ENCODE measurements at regions not wholly inside any gene's neighbourhood (a gene's known extent, or its start where the extent isn't known, plus 50 kb on each side); places are given as distances from the start of the nearest gene placed in this dataset.

GRCh38 chr4:3865986-3866812 is 100.0 kb downstream of the ADRA2C start:
- no peak overlapping the region for H3K4me3 ChIP-seq (ENCODE audit: control insufficient read depth, low read depth, low read length)
- TF ChIP-seq CTCF (IDR thresholded peaks at IDR 0.05; ENCODE audit: control insufficient read depth, insufficient read depth, low read depth, low read length, missing control alignments): no peak
- no peak for DNase-seq (ENCODE audit: low read depth)

DNA sequence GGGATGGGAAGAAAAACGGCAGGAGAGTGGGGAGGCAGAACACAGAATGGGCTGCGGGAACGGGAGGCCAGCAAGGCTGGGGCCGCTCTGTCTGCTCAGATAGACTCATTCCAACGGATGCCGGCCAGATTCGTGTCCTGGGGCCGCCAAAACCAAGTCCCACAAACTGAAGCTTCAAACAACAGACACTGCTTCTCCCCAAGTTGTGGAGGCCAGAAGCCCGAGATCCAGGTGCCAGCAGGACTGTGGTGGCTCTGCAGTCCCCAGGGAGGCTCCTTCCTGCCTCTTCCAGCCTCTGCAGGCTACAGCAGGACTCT is 100.6 kb downstream of the ADRA2C start:
- no peak overlapping the region for H3K4me3 ChIP-seq (ENCODE audit: control insufficient read depth, low read depth, low read length)
- no peak for DNase-seq (ENCODE audit: low read depth)
- TF ChIP-seq CTCF (IDR thresholded peaks at IDR 0.05; ENCODE audit: control insufficient read depth, insufficient read depth, low read depth, low read length, missing control alignments): no peak

DNA sequence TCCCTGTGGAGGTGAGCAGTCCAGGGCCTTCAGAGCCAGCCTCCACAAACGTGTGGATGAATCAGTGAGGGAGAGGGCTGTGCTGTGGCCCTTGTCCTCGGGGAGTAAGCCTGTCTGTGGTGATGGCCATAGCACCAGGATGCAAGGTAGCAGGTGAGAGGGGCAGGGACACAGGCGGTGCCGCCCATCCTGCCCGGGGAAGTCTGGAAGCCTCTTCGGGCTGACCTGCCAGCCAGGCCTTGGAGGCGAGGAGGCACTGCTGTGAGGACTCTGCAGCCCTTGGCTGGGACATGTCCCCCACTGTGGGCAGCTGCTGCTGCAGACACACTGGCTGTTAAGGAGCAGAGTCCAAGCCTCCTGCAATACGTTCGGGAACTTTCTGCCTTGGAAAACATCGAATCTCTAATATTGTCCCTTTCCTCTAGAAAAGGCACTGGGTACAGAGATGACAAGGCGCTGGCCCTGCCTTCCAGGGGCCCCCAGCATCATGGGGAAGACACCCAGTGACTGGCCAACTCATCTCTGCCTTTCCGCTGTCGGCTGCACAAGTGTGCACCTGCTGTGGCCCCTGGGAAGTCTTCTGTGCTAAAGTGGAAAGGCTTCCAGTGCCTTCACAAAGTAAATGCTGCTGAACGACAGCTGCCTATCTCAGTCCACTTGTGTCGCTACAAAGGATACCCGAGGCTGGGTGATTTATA is 101.4 kb downstream of the ADRA2C start:
- DNase-seq (ENCODE audit: low read depth): no peak
- H3K4me3 ChIP-seq (ENCODE audit: control insufficient read depth, low read depth, low read length): no peak overlapping the region
- no peak for TF ChIP-seq CTCF (IDR thresholded peaks at IDR 0.05; ENCODE audit: control insufficient read depth, insufficient read depth, low read depth, low read length, missing control alignments)

GRCh38 chr4:3868211-3869173 is 102.3 kb downstream of the ADRA2C start:
- TF ChIP-seq CTCF (IDR thresholded peaks at IDR 0.05; ENCODE audit: control insufficient read depth, insufficient read depth, low read depth, low read length, missing control alignments): no peak
- DNase-seq (ENCODE audit: low read depth): no peak
- H3K4me3 ChIP-seq (ENCODE audit: control insufficient read depth, low read depth, low read length): no peak overlapping the region

DNA sequence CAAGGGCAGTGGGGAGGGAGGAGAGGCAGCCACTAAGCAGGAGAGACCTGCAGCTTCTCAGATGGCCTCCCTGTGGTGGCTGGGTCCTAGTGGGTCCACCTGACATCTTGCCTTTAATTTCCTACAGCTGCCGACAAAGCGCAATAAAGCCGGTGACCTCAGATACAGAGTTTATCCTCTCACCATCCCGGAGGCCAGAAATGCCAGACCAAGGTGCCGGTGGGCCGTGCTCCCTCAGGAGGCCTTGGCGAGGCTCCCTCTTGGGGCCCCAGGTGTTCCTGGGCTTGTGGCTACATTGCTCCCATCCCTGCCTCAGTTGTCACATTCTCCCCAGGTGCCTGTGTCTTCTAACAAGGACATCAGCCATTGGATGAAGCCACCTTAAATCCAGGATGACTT is 103.0 kb downstream of the ADRA2C start:
- H3K4me3 ChIP-seq (ENCODE audit: control insufficient read depth, low read depth, low read length): no peak overlapping the region
- no peak for DNase-seq (ENCODE audit: low read depth)
- TF ChIP-seq CTCF (IDR thresholded peaks at IDR 0.05; ENCODE audit: control insufficient read depth, insufficient read depth, low read depth, low read length, missing control alignments): no peak

Measured in AG09309 (cell line).